RPMI7951 (cell line): ENCODE measurements at regions not wholly inside any gene's neighbourhood (a gene's known extent, or its start where the extent isn't known, plus 50 kb on each side); places are given as distances from the start of the nearest gene placed in this dataset.

Experiments used
- DNase-seq: peaks from one replicate; pipeline ENCODE4 v3.0.0-alpha.2; 2012; ENCODE audit warnings: low read depth

GRCh38 chr1:62988867-62989266, 204.9 kb downstream of the ATG4C start:
- no peak for DNase-seq

GRCh38 chr1:62989497-62989896, 205.6 kb downstream of the ATG4C start:
- DNase-seq = peak; percentile 9

DNA sequence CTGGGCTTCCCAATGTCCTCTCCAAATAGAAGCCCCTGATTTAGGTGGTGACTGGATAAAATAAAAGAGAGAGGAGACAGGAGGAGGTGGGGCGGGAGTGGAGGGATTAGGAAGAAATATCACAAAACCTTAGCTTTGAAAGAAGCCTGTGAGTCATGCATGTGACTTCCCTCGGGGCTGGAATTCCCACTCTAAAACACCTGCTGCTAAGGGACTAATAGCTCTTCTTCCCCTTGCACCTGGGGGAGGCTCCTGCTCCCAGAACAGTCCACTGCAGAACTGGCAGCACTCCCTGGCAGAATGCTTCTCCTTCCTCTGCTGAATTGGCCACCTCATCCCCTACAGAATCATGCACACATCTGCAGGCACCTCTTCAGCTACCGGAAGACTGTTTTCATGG, 207.2 kb downstream of the ATG4C start:
- DNase-seq = no peak

DNA sequence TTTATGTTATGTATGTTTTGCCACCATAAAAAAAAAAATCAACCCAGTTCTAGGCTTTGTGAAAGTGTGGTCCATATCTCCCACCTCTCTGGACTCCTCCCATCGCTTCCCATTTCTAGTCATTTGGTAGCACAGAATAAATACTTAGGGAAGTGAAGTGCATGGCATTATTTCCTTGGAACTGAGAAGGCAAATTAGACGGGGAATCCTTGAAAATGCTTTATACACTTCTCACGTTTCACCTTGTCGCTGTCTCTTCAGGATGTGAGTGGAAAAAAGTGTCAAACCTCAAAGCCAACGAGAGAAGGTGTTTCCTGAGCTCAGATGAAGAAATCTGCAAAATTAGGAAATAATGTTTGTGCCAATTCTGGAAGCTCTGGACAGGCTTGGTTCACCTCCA, 209.9 kb downstream of the ATG4C start:
- DNase-seq = no peak

DNA sequence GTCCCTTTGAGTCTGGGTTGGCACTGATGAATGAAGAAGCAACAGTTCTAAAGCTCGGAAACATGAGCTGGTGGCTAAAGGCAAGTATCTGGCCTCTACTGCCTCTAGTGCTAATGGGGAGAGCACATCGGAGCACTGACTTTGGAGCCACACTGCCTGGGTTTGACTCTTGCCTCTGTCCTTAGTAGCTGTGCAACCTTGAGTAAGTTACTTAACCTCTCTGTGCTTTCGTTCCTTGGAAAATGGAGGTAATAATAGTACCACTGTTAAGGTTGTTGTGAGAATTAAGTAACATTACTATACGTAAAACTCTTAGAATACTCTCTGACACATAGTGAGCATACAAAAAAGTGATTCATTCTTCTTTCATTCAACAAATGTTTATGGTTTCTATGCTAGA, 211.2 kb downstream of the ATG4C start:
- no peak for DNase-seq

DNA sequence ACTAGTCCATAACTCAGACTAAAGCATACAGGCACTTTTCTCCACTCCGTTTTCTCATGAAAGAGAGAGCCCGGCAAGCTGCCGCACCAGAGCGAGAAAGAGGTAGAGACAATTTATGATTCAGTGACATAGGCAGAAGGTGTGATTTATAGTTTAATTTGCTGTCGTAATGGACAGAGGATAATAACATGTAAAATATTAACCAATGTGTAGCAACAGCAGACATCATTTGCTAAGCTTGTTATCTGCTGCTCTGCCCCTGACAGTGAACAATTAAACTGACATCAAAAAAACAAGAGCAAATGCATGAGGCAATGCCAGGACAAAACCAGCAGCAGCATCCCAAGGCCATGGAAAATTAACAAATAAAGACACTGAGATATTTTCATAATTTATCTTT, 214.0 kb downstream of the ATG4C start:
- DNase-seq = no peak

GRCh38 chr1:62998845-62999649, 215.1 kb downstream of the ATG4C start:
- no peak for DNase-seq

DNA sequence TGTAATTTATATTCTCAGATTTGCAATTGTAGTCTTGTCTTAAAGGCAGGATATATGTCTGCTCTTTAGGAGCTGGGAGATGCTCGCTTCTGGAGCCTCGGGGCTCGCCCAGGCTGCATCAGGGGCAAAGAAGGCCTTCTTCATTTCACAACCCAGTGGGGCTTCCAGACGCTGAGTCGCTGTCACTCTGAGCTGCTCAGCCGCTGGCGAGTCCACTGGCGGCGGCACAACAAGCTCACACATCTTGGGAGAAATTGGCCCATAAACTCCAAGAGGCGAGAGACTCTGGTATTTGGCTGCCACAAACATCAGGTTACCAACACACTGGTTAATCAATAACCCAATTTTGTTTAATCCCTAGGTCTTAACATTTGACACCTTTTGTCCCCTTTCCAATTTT, 216.6 kb downstream of the ATG4C start:
- no peak for DNase-seq

GRCh38 chr1:63004868-63005267, 220.9 kb downstream of the ATG4C start:
- DNase-seq = peak; percentile 21

DNA sequence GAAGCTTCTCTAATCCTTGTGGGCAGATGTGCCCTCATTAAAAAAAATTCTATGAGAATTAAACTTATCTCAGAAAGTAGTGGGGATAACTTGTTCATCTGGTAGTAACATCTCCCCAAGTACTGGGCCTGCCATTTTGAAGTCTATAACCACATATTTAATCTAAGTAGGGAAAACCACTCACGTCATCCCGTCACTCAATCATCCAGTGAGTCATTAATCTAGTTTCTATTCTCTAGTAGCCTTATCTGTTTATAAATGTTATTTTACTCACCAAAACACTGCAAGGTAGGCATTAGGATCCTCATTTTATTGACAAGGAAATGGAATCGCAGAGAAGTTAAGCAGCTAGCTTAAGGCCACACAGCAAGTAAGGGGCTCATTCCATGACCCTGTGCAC, 221.9 kb downstream of the ATG4C start:
- DNase-seq = peak; percentile 14

DNA sequence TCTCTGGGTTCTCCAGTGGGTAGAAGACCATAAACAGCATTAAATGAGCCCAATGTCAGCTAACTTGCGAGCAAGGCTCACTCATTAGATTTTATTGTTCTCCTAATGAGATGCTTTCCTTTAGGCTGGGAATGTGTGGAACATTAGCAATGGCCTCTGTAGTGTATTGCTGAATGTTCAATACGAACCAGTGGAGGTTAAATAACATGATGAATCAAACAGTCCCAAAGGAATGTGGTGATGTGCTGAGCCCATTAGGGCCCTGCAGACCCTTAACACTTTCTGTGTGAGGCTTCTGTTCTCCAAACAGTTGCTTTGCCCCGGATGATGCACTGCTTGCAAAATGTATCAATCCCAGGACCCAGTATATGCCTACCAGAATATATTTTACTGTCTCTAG, 225.5 kb downstream of the ATG4C start:
- DNase-seq = no peak

- peak; percentile 60 for DNase-seq
Measured at GRCh38 chr1:63010913-63011660, 227.2 kb downstream of the ATG4C start.

GRCh38 chr1:63012339-63012738, 228.4 kb downstream of the ATG4C start:
- no peak for DNase-seq

DNA sequence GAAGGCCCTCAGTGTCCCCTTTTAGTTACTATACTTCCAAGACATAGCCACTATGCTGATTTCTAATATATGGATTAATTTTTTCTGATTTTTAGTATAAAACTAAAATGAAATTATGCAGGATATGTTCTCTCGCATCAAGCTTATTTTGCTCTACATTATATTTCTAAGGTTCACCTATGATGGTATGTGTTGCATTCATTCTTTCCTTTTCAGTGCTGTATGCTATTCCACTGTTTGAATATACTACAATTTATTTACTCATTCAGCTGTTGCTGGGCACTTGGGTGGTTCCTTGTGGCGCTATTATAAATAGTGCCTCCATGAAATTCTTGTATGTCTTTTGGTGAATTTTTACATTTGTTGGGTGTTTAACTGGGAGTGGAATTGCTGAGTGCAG, 230.3 kb downstream of the ATG4C start:
- DNase-seq = no peak

DNA sequence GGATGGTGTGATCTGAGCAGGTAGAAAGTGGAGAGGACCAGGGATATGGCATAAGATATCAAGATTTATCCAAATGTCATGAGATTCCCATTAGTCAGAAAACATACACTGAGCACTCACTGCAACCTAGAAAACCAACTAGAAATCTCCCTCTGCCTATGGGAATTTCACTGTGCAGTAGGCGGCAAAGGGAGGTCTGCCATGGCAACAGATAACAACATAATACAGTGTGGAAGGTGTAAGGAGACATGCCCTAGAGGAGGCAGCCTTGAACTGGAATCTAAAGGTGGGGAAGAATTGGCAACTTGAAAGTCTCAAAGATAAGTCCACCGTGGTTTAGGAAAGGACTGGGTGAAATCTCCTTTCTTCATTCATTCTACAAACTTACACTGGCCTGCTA, 238.4 kb downstream of the ATG4C start:
- DNase-seq = no peak

- no peak for DNase-seq
Measured at GRCh38 chr1:63023171-63023570, 239.2 kb downstream of the ATG4C start.

DNA sequence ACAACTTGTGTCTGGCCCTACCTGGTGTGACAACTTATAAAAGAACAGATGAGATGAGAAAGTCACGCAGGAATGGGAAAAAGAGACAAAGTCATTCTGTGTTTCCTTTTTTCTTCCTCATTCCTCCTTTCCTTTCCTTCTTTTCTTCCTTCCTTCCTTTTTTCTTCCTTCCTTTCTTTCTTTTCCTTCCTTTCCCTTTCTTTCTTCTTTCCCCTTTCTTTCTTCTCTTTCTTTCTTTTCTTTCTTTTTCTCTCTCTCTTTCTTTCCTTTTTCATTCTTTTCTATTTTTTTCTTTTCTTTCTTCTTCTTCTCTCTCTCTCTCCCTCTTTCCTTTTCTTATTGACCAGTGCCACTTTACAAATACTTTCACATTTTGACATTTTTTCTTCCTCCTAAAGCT, 239.7 kb downstream of the ATG4C start:
- no peak for DNase-seq

GRCh38 chr1:63024132-63024531, 240.2 kb downstream of the ATG4C start:
- peak; percentile 28 for DNase-seq

- DNase-seq = peak; percentile 12
Measured at GRCh38 chr1:63027176-63027575, 243.2 kb downstream of the ATG4C start.

GRCh38 chr1:63032171-63032570, 248.2 kb downstream of the ATG4C start:
- no peak for DNase-seq

- no peak for DNase-seq
Measured at GRCh38 chr1:63033211-63033610, 249.3 kb downstream of the ATG4C start.

DNA sequence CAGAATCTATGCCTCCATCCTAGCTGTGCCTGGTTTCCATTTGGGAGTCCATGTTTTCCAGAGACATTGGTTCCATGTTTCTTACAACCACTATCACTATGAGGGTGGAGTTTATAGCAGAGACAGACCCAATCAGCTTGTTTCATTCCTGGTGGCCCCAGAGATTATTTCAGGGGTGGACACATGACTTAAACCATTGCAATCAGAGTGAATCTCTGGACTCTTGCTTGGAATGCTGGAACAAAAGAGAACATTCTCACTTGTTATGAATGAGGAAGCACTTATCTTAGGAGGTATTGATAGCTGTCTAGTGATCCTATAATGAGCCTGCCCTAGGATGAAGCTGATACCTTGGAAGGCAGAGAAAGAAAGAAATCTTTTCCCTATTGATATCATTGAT, 250.3 kb downstream of the ATG4C start:
- DNase-seq = no peak

- no peak for DNase-seq
Measured at GRCh38 chr1:63038586-63038985, 254.7 kb downstream of the ATG4C start.
